ENCODE measurements at regions not wholly inside any gene's neighbourhood (a gene's known extent, or its start where the extent isn't known, plus 50 kb on each side); places are given as distances from the start of the nearest gene placed in this dataset.

DNA sequence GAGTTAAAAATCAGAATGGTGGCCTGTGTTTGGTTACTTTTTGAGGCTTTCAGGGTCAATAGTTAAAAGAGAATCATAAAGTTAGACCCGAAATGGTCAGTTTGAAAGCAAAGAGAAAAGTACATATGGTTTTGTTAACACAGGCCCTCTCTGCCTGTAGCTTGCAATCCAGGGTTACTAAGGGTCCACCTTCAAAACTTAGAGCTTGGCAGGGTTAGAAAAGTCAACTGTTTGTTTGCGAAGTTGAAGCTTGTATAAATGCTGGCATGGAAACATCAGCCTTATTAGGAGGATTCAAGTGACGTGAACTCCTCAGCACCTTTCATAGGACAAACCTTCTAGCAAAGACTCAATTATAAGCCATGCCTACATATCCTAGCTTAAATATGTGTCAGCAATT, 196.3 kb upstream of the SEMA3A start:
- Histone ChIP-seq H3K27ac (ENCODE audit: low read depth, low read length) (no peak overlapping the region), H3K9me3 (ENCODE audit: control insufficient read depth in 1 of 2, insufficient read depth in 1 of 2, low read depth in 1 of 2, low read length in 2 of 2) (no peaks in the 10 kb centered on the region), H3K36me3 (ENCODE audit: control insufficient read depth in 1 of 2, insufficient read depth in 2 of 2, low read length in 2 of 2) (no peaks in the 10 kb centered on the region), H3K4me3 (replicated peaks in 1 of 2; ENCODE audit: low read depth in 1 of 2, low read length in 2 of 2) (no peak overlapping the region), H3K9me2 (ENCODE audit: insufficient read depth) (no peaks in the 10 kb centered on the region), H3K79me2 (ENCODE audit: insufficient read depth, low read length) (no peaks in the 10 kb centered on the region), H3K4me2 (ENCODE audit: low read length) (no peak overlapping the region), H2AFZ (ENCODE audit: low read depth, low read length, poor library complexity, severe bottlenecking) (peak overlapping the region; percentile 15), H3K27me3 (ENCODE audit: insufficient read depth, low read length) (no peaks in the 10 kb centered on the region), H4K20me1 (ENCODE audit: insufficient read depth) (no peaks in the 10 kb centered on the region), H3K4me1 (ENCODE audit: control insufficient read depth in 1 of 2, insufficient read depth in 2 of 2, low read length in 2 of 2) (no peaks in the 10 kb centered on the region), H3K9ac (ENCODE audit: low read length) (no peak overlapping the region)
- POLR2A ChIA-PET = no interaction called here
- no TSS peak for BruUV-seq (replicated peaks)
- RAD21 ChIA-PET (ENCODE audit: low non-redundant PET in 1 of 2, low total read pairs in 2 of 2, uncharacterized antibody in 2 of 2, unreplicated experiment in 2 of 2) = no interaction called here
- TF ChIP-seq RAD21 (IDR thresholded peaks at IDR 0.05; ENCODE audit: low read depth) (no peak), SIN3A (IDR thresholded peaks at IDR 0.05; ENCODE audit: low read depth) (no peak), POLR2A (IDR thresholded peaks at IDR 0.05; ENCODE audit: borderline replicate concordance, extremely low read depth, insufficient read depth, insufficient read length) (no peak), EGR1 (IDR thresholded peaks at IDR 0.05; ENCODE audit: low read depth) (no peak), ELF1 (IDR thresholded peaks at IDR 0.05; ENCODE audit: borderline replicate concordance, low read depth) (no peak)
- CTCF ChIA-PET = no interaction called here
- intact Hi-C loops (cut with micrococcal nuclease) = no loop called here
- ATAC-seq = no peak
- no peak for DNase-seq (ENCODE audit: low read depth, low spot score)

DNA sequence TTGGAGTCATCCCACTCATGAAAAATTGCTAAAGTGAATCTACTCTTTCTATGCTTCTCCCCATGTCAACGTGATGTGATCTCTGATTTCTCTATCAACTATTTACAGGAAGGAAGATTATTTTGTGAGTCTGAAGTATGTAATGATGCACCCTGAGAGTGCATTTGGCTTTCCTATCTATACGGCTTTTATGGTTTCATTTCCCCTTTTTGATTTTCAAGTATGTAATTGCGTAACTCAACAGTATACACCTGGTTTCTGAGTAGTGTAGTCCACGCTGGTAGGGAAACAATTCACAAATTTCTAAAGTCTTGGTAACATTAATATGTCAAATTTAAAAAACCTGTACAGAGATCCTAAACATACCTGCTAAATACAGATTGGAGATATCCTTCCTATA, 194.7 kb upstream of the SEMA3A start:
- no peaks in the 10 kb centered on the region for H4K20me1 ChIP-seq (ENCODE audit: insufficient read depth)
- TF ChIP-seq ELF1 (IDR thresholded peaks at IDR 0.05; ENCODE audit: borderline replicate concordance, low read depth) (no peak), EGR1 (IDR thresholded peaks at IDR 0.05; ENCODE audit: low read depth) (no peak), JUND (IDR thresholded peaks at IDR 0.05) (no peak), EZH2 (IDR thresholded peaks at IDR 0.05) (no peak), POLR2AphosphoS5 (IDR thresholded peaks at IDR 0.05; ENCODE audit: low read depth, low read length) (no peak), ZNF274 (IDR thresholded peaks at IDR 0.05; ENCODE audit: low read depth, low read length) (no peak), SRF (IDR thresholded peaks at IDR 0.05; ENCODE audit: low read depth) (no peak), POLR2A (IDR thresholded peaks at IDR 0.05; ENCODE audit: borderline replicate concordance, extremely low read depth, insufficient read depth, insufficient read length) (no peak), CBX3 (IDR thresholded peaks at IDR 0.05; ENCODE audit: low read depth) (no peak), SP1 (IDR thresholded peaks at IDR 0.05; ENCODE audit: low read depth) (no peak)
- TF ChIP-seq, protein P1, sequence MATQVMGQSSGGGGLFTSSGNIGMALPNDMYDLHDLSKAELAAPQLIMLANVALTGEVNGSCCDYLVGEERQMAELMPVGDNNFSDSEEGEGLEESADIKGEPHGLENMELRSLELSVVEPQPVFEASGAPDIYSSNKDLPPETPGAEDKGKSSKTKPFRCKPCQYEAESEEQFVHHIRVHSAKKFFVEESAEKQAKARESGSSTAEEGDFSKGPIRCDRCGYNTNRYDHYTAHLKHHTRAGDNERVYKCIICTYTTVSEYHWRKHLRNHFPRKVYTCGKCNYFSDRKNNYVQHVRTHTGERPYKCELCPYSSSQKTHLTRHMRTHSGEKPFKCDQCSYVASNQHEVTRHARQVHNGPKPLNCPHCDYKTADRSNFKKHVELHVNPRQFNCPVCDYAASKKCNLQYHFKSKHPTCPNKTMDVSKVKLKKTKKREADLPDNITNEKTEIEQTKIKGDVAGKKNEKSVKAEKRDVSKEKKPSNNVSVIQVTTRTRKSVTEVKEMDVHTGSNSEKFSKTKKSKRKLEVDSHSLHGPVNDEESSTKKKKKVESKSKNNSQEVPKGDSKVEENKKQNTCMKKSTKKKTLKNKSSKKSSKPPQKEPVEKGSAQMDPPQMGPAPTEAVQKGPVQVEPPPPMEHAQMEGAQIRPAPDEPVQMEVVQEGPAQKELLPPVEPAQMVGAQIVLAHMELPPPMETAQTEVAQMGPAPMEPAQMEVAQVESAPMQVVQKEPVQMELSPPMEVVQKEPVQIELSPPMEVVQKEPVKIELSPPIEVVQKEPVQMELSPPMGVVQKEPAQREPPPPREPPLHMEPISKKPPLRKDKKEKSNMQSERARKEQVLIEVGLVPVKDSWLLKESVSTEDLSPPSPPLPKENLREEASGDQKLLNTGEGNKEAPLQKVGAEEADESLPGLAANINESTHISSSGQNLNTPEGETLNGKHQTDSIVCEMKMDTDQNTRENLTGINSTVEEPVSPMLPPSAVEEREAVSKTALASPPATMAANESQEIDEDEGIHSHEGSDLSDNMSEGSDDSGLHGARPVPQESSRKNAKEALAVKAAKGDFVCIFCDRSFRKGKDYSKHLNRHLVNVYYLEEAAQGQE (IDR thresholded peaks at IDR 0.05; ENCODE audit: low read depth) = no peak
- TF ChIP-seq, protein P2, sequence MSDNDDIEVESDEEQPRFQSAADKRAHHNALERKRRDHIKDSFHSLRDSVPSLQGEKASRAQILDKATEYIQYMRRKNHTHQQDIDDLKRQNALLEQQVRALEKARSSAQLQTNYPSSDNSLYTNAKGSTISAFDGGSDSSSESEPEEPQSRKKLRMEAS (IDR thresholded peaks at IDR 0.05) = no peak
- no peak for DNase-seq (ENCODE audit: low read depth, low spot score)
- H3K27me3 ChIP-seq (ENCODE audit: insufficient read depth, low read length) = no peaks in the 10 kb centered on the region
- no peaks in the 10 kb centered on the region for H3K4me1 ChIP-seq (ENCODE audit: control insufficient read depth in 1 of 2, insufficient read depth in 2 of 2, low read length in 2 of 2)
- no peak overlapping the region for H3K4me3 ChIP-seq (replicated peaks in 1 of 2; ENCODE audit: low read depth in 1 of 2, low read length in 2 of 2)
- H3K9ac ChIP-seq (ENCODE audit: low read length) = no peak overlapping the region
- CTCF ChIA-PET = no interaction called here
- H3K27ac ChIP-seq (ENCODE audit: low read depth, low read length) = no peak overlapping the region
- BruUV-seq (replicated peaks) = no TSS peak
- intact Hi-C loops (cut with micrococcal nuclease) = no loop called here
- no peak overlapping the region for H3K4me2 ChIP-seq (ENCODE audit: low read length)
- H3K9me3 ChIP-seq (ENCODE audit: control insufficient read depth in 1 of 2, insufficient read depth in 1 of 2, low read depth in 1 of 2, low read length in 2 of 2) = no peaks in the 10 kb centered on the region
- H3K79me2 ChIP-seq (ENCODE audit: insufficient read depth, low read length) = no peaks in the 10 kb centered on the region
- RAD21 ChIA-PET (ENCODE audit: low non-redundant PET in 1 of 2, low total read pairs in 2 of 2, uncharacterized antibody in 2 of 2, unreplicated experiment in 2 of 2) = no interaction called here
- H3K36me3 ChIP-seq (ENCODE audit: control insufficient read depth in 1 of 2, insufficient read depth in 2 of 2, low read length in 2 of 2) = no peaks in the 10 kb centered on the region
- ATAC-seq = no peak
- H3K9me2 ChIP-seq (ENCODE audit: insufficient read depth) = no peaks in the 10 kb centered on the region
- H2AFZ ChIP-seq (ENCODE audit: low read depth, low read length, poor library complexity, severe bottlenecking) = no peak overlapping the region
- POLR2A ChIA-PET = no interaction called here

Measured in HCT116 (cell line).